Mesothelial cell of epicardium (in vitro differentiated cells): ENCODE measurements at regions not wholly inside any gene's neighbourhood (a gene's known extent, or its start where the extent isn't known, plus 50 kb on each side); places are given as distances from the start of the nearest gene placed in this dataset.

ENCODE experiments used
- DNase-seq, 2 experiments: peaks; one replicate each; pipeline ENCODE4 v3.0.0; 2021; ENCODE audit warnings: low spot score in 2 of 2; ENCODE audit not compliant: unreplicated experiment in 2 of 2
- H3K27ac Mint-ChIP-seq: 2 replicates; pipeline ENCODE4 v1.8.0; 2021; ENCODE audit warnings: mixed read lengths
- H3K27me3 Mint-ChIP-seq: 2 replicates; pipeline ENCODE4 v1.8.0; 2021; ENCODE audit warnings: low read depth, mixed read lengths
- H3K36me3 Mint-ChIP-seq: 2 replicates; pipeline ENCODE4 v1.8.0; 2021; ENCODE audit warnings: mixed read lengths
- H3K4me1 Mint-ChIP-seq: 2 replicates; pipeline ENCODE4 v1.8.0; 2021; ENCODE audit warnings: mixed read lengths
- H3K4me3 Mint-ChIP-seq: 2 replicates; pipeline ENCODE4 v1.8.0; 2021; ENCODE audit warnings: mild to moderate bottlenecking, moderate library complexity, mixed read lengths
- H3K9me3 Mint-ChIP-seq: 2 replicates; pipeline ENCODE4 v1.8.0; 2021; ENCODE audit warnings: mixed read lengths
- TF ChIP-seq, protein P1 (sequence below): fragments of 200-600 bp; sonication (generic); IDR thresholded peaks from one replicate; pipeline ENCODE4 v1.5.0; 2021; ENCODE audit warnings: antibody characterized with exemption; ENCODE audit not compliant: unreplicated experiment

DNA sequence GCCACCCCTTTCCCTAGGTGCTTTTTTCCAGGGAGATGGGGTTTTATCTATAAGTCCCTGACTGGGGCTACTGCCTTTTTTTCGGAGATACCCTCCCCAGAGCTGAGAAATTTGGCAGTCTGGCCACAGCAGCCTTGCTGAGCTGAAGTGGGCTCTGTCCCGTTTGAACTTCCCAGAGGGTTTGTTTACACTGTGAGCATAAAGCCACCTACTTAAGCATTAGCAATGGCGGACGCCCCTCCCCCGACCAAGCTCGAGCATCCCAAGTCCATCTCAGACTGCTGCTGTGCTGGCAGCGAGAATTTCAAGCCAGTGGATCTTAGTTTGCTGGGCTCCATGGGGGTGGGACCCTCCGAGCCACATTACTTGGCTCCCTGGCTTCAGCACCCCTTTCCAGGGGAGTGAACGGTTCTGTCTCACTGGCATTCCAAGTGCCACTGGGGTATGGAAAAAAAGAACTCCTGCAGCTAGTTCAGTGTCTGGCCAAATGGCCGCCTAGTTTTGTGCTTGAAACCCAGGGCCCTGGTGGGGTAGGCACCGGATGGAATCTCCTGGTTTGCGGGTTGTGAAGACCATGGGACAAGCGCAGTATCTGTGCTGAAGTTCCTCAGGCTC, 456.4 kb upstream of the HTR2C start:
- TF ChIP-seq, protein P1, sequence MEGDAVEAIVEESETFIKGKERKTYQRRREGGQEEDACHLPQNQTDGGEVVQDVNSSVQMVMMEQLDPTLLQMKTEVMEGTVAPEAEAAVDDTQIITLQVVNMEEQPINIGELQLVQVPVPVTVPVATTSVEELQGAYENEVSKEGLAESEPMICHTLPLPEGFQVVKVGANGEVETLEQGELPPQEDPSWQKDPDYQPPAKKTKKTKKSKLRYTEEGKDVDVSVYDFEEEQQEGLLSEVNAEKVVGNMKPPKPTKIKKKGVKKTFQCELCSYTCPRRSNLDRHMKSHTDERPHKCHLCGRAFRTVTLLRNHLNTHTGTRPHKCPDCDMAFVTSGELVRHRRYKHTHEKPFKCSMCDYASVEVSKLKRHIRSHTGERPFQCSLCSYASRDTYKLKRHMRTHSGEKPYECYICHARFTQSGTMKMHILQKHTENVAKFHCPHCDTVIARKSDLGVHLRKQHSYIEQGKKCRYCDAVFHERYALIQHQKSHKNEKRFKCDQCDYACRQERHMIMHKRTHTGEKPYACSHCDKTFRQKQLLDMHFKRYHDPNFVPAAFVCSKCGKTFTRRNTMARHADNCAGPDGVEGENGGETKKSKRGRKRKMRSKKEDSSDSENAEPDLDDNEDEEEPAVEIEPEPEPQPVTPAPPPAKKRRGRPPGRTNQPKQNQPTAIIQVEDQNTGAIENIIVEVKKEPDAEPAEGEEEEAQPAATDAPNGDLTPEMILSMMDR = no peak
- Mint-ChIP-seq H3K4me3 (no peak overlapping the region), H3K9me3 (peaks cover 35% of the 10 kb centered on the region), H3K4me1 (no peaks in the 10 kb centered on the region), H3K27ac (no peak overlapping the region), H3K27me3 (peaks cover 1% of the 10 kb centered on the region), H3K36me3 (no peaks in the 10 kb centered on the region)
- no peak for DNase-seq

DNA sequence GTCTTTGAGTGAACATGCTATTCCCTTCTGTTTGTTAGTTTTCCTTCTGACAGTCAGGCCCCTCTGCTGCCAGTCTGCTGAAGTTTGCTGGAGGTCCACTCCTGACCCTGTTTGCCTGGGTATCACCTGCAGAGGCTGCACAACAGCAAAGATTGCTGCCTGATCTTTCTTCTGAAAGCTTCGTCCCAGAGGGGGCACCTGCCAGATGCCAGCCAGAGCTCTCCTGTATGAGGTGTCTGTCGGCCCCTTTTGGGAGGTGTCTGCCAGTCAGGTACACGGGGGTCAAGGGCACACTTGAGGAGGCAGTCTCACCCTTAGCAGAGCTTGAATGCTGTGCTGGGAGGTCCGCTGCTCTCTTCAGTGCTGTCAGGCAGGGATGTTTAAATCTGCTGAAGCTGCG, 456.9 kb upstream of the HTR2C start:
- TF ChIP-seq, protein P1 = no peak
- Mint-ChIP-seq H3K9me3 (peaks cover 37% of the 10 kb centered on the region), H3K27ac (no peak overlapping the region), H3K4me3 (no peak overlapping the region), H3K4me1 (no peaks in the 10 kb centered on the region), H3K27me3 (peaks cover 1% of the 10 kb centered on the region), H3K36me3 (no peaks in the 10 kb centered on the region)
- no peak for DNase-seq

DNA sequence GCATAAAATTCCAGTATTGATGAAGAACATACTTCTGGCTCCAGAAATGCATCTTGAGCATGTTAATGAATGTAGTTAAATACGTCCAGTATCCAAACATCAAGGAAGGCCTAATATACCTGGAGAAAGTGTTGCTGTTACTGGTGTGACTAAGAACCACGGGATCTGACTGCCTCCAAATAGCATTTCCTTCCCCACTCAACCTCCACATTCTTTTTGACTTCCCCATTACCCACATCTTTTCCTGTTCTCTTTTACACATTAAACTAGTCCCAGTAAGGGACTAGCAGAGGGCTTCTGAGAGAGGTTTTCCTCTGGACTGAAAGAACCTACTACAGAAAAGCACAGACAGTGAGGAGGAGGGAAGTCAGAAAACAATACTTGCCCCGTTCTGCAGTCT, 482.8 kb upstream of the HTR2C start:
- no peak for DNase-seq
- Mint-ChIP-seq H3K9me3 (peaks cover 4% of the 10 kb centered on the region), H3K36me3 (no peaks in the 10 kb centered on the region), H3K27me3 (no peaks in the 10 kb centered on the region), H3K27ac (no peak overlapping the region), H3K4me3 (no peak overlapping the region), H3K4me1 (no peaks in the 10 kb centered on the region)
- TF ChIP-seq, protein P1 = no peak

DNA sequence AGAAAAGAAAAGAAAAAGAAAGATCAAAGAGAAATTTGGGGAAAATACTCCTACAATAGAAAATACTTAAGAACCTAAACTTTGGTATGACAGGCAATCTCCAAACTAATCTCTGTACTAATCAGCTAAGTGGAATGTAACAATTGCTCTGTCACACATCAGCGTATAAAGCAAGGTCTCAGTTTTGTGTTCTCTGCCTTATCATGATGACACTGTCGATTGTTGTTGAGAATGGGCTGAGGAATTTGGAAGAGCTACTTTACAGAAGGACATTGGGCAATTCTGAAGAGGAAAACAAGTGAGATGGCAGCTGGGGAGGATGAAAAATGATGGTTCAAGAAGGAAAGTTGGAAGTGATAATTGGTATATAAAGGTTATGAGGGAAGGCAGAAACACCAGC, 486.0 kb upstream of the HTR2C start:
- TF ChIP-seq, protein P1 = no peak
- Mint-ChIP-seq H3K4me1 (no peaks in the 10 kb centered on the region), H3K4me3 (no peak overlapping the region), H3K9me3 (peaks cover 14% of the 10 kb centered on the region), H3K27me3 (no peaks in the 10 kb centered on the region), H3K36me3 (no peaks in the 10 kb centered on the region), H3K27ac (no peak overlapping the region)
- DNase-seq = no peak

DNA sequence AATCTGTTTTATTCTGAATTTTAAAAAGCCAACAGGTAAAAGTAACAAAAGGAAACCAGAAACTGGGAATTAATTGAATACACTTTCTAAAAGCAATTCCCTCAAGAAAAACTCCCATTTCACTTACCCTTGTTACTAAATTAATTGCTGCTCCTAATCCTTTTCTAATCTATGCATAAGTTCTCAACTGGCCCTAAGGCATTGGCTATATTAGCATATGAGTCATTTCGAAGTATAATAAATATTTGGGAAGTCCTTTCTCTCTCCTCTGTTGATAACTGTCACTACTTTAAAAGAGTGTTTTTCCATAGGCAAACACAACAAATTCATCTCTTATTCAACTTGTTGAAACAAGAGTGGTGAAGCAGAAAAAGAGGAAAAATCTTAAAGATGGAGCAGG, 486.5 kb upstream of the HTR2C start:
- peaks cover 4% of the 10 kb centered on the region for H3K36me3 Mint-ChIP-seq
- H3K27ac Mint-ChIP-seq = no peak overlapping the region
- H3K4me1 Mint-ChIP-seq = no peaks in the 10 kb centered on the region
- no peak for DNase-seq
- H3K9me3 Mint-ChIP-seq = peaks cover 18% of the 10 kb centered on the region
- TF ChIP-seq, protein P1 = no peak
- H3K27me3 Mint-ChIP-seq = no peaks in the 10 kb centered on the region
- no peak overlapping the region for H3K4me3 Mint-ChIP-seq

DNA sequence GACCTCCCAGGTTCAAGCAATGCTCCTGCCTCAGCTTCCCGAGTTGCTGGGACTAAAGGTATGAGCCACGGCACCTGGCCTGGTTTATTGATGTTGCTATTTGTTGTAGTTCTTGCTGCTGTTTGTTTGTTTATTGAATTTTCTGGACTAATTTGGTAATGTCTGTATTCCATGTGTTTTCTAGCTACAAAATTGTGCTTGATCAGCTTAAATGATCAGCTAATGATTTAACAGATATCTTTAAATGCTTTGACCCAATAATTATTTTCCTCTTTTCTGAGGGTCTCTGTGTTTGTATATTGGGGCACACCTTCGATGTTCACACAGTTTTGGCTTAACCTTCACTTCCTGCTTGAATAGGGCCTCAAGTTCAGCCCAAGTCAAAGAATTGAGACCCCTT, 488.1 kb upstream of the HTR2C start:
- TF ChIP-seq, protein P1 = no peak
- Mint-ChIP-seq H3K9me3 (peaks cover 32% of the 10 kb centered on the region), H3K4me1 (no peaks in the 10 kb centered on the region), H3K36me3 (peaks cover 7% of the 10 kb centered on the region), H3K4me3 (no peak overlapping the region), H3K27me3 (no peaks in the 10 kb centered on the region), H3K27ac (no peak overlapping the region)
- no peak for DNase-seq
